WTC11 (cell line): ENCODE measurements at regions not wholly inside any gene's neighbourhood (a gene's known extent, or its start where the extent isn't known, plus 50 kb on each side); places are given as distances from the start of the nearest gene placed in this dataset.

Source experiments
- ATAC-seq: fragments of 200-7000 bp; cut with Tn5 transposase; 2 replicates; pipeline ENCODE4 v1.10.0; 2021; ENCODE audit warnings: mild to moderate bottlenecking, moderate library complexity
- CTCF ChIA-PET: fragments of 300-600 bp; sonication (Branson Sonifier 250); formaldehyde crosslinking; loops from one replicate; lab custom pipeline; 2021; ENCODE audit warnings: antibody characterized with exemption; lab: Charles Lee
- POLR2A ChIA-PET: fragments of 350-600 bp; sonication (Branson Sonifier 250); formaldehyde crosslinking; loops from one replicate; lab custom pipeline; 2021; ENCODE audit warnings: antibody characterized with exemption; lab: Charles Lee
- DNase-seq: peaks from one replicate; pipeline ENCODE4 v3.0.0; 2021; ENCODE audit warnings: low spot score
- H3K27ac Mint-ChIP-seq: 2 replicates; pipeline ENCODE4 v1.8.0; 2021; ENCODE audit warnings: mixed read lengths
- H3K27me3 Mint-ChIP-seq: 2 replicates; pipeline ENCODE4 v1.8.0; 2021; ENCODE audit warnings: low read depth, mild to moderate bottlenecking, moderate library complexity, mixed read lengths
- H3K36me3 Mint-ChIP-seq: 2 replicates; pipeline ENCODE4 v1.8.0; 2021; ENCODE audit warnings: mixed read lengths
- H3K4me1 Mint-ChIP-seq: 2 replicates; pipeline ENCODE4 v1.8.0; 2022; ENCODE audit warnings: mixed read lengths
- H3K4me3 Mint-ChIP-seq: 2 replicates; pipeline ENCODE4 v1.8.0; 2021; ENCODE audit warnings: mild to moderate bottlenecking, moderate library complexity, mixed read lengths
- H3K9me3 Mint-ChIP-seq: 2 replicates; pipeline ENCODE4 v1.8.0; 2021; ENCODE audit warnings: mixed read lengths
- AR ChIP-seq: fragments of 250-450 bp; sonication (Bioruptor Pico); IDR thresholded peaks from 2 replicates; pipeline ENCODE4 v1.9.0; 2021; ENCODE audit warnings: mild to moderate bottlenecking
- ARID4B ChIP-seq: sonication (generic); formaldehyde crosslinking; IDR thresholded peaks from 2 replicates; pipeline ENCODE4 v1.8.0; 2023; ENCODE audit warnings: missing genetic modification reagents, mild to moderate bottlenecking, borderline replicate concordance
- ATF1 ChIP-seq: sonication (generic); formaldehyde crosslinking; IDR thresholded peaks from 2 replicates; pipeline ENCODE4 v1.8.1; 2023; ENCODE audit warnings: mild to moderate bottlenecking, moderate library complexity, missing genetic modification reagents
- CREM ChIP-seq: sonication (generic); formaldehyde crosslinking; IDR thresholded peaks from 2 replicates; pipeline ENCODE4 v1.8.1; 2022; ENCODE audit warnings: mild to moderate bottlenecking, missing genetic modification reagents, moderate library complexity
- E2F4 ChIP-seq: sonication (generic); formaldehyde crosslinking; IDR thresholded peaks from 2 replicates; pipeline ENCODE4 v1.8.1; 2022; ENCODE audit warnings: low read depth, mild to moderate bottlenecking, moderate library complexity, missing genetic modification reagents, borderline replicate concordance
- ETV6 ChIP-seq: sonication (generic); formaldehyde crosslinking; IDR thresholded peaks from 2 replicates; pipeline ENCODE4 v1.8.1; 2022; ENCODE audit warnings: mild to moderate bottlenecking, missing genetic modification reagents
- FOXK1 ChIP-seq: sonication (generic); formaldehyde crosslinking; IDR thresholded peaks from 2 replicates; pipeline ENCODE4 v1.8.0; 2022; ENCODE audit warnings: mild to moderate bottlenecking, moderate library complexity, missing genetic modification reagents
- FOXP1 ChIP-seq: sonication (generic); formaldehyde crosslinking; IDR thresholded peaks from 2 replicates; pipeline ENCODE4 v1.8.0; 2022; ENCODE audit warnings: missing genetic modification reagents, mild to moderate bottlenecking, moderate library complexity, borderline replicate concordance
- GABPB1 ChIP-seq: sonication (generic); formaldehyde crosslinking; IDR thresholded peaks from 2 replicates; pipeline ENCODE4 v1.8.1; 2023; ENCODE audit warnings: mild to moderate bottlenecking, missing genetic modification reagents
- HMGA2 ChIP-seq: fragments of 250-450 bp; sonication (Bioruptor Pico); IDR thresholded peaks from 2 replicates; pipeline ENCODE4 v1.4.0; 2021; ENCODE audit warnings: mild to moderate bottlenecking, moderate library complexity
- IRF1 ChIP-seq: sonication (generic); formaldehyde crosslinking; IDR thresholded peaks from 2 replicates; pipeline ENCODE4 v1.8.0; 2023; ENCODE audit warnings: missing genetic modification reagents
- JUN ChIP-seq: sonication (generic); formaldehyde crosslinking; IDR thresholded peaks from 2 replicates; pipeline ENCODE4 v1.8.0; 2023; ENCODE audit warnings: mild to moderate bottlenecking, missing genetic modification reagents
- MYBL2 ChIP-seq: sonication (generic); formaldehyde crosslinking; IDR thresholded peaks from 2 replicates; pipeline ENCODE4 v1.8.1; 2023; ENCODE audit warnings: mild to moderate bottlenecking, moderate library complexity, missing genetic modification reagents
- NFATC4 ChIP-seq: fragments of 250-450 bp; sonication (Bioruptor Pico); IDR thresholded peaks from 2 replicates; pipeline ENCODE4 v1.9.0; 2021; ENCODE audit warnings: mild to moderate bottlenecking
- OVOL2 ChIP-seq: fragments of 250-450 bp; sonication (Bioruptor Pico); IDR thresholded peaks from 2 replicates; pipeline ENCODE4 v1.9.0; 2021; ENCODE audit warnings: mild to moderate bottlenecking, borderline replicate concordance
- PRRX2 ChIP-seq: fragments of 250-450 bp; sonication (Bioruptor Pico); IDR thresholded peaks from 2 replicates; pipeline ENCODE4 v1.8.0; 2021; ENCODE audit warnings: mild to moderate bottlenecking
- SP1 ChIP-seq: sonication (generic); formaldehyde crosslinking; conservative IDR thresholded peaks from 2 replicates; pipeline ENCODE4 v1.8.1; 2022; ENCODE audit warnings: missing genetic modification reagents
- STAT6 ChIP-seq: sonication (generic); formaldehyde crosslinking; conservative IDR thresholded peaks from 2 replicates; pipeline ENCODE4 v1.8.1; 2023; ENCODE audit warnings: mild to moderate bottlenecking, low read depth, missing genetic modification reagents, moderate library complexity
- ZNF232 ChIP-seq: sonication (generic); formaldehyde crosslinking; IDR thresholded peaks from 2 replicates; pipeline ENCODE4 v1.8.0; 2022; ENCODE audit warnings: mild to moderate bottlenecking, missing genetic modification reagents
- ZNF263 ChIP-seq: sonication (generic); formaldehyde crosslinking; IDR thresholded peaks from 2 replicates; pipeline ENCODE4 v1.8.1; 2022; ENCODE audit warnings: low read depth, mild to moderate bottlenecking, moderate library complexity, missing genetic modification reagents
- ZNF317 ChIP-seq: sonication (generic); formaldehyde crosslinking; IDR thresholded peaks from 2 replicates; pipeline ENCODE4 v1.8.1; 2023; ENCODE audit warnings: low read depth, mild to moderate bottlenecking, moderate library complexity, missing genetic modification reagents, borderline replicate concordance
- ZNF425 ChIP-seq: fragments of 250-450 bp; sonication (Bioruptor Pico); conservative IDR thresholded peaks from 2 replicates; pipeline ENCODE4 v1.9.0; 2021; ENCODE audit warnings: mild to moderate bottlenecking

GRCh38 chr5:133723651-133724366 lies 111.5 kb upstream of the FSTL4 start:
- Mint-ChIP-seq H3K36me3 (peaks cover 10% of the 10 kb centered on the region), H3K27ac (no peak overlapping the region), H3K27me3 (peaks cover 6% of the 10 kb centered on the region), H3K4me1 (no peaks in the 10 kb centered on the region), H3K9me3 (peaks cover 31% of the 10 kb centered on the region), H3K4me3 (no peak overlapping the region)
- no peak for DNase-seq
- ATAC-seq: no peak
- POLR2A ChIA-PET: no interaction called here
- CTCF ChIA-PET: interaction anchor here (0.8 kb wide), 1 partner anchor 31 kb away, joined by 3 read pairs; no protein-coding TSS in a partner anchor
- no peak for TF ChIP-seq SP1 (CRISPR knock-in tag)
- no peak for TF ChIP-seq ZNF317
- no peak for TF ChIP-seq GABPB1 (CRISPR knock-in tag)
- no peak for TF ChIP-seq IRF1
- TF ChIP-seq PRRX2 (CRISPR knock-in tag): no peak
- no peak for TF ChIP-seq ATF1
- no peak for TF ChIP-seq ETV6 (CRISPR knock-in tag)
- no peak for TF ChIP-seq ARID4B (CRISPR knock-in tag)
- TF ChIP-seq FOXP1 (CRISPR knock-in tag): no peak
- no peak for TF ChIP-seq AR
- no peak for TF ChIP-seq ZNF263 (CRISPR knock-in tag)
- TF ChIP-seq HMGA2 (CRISPR knock-in tag): no peak
- no peak for TF ChIP-seq FOXK1 (CRISPR knock-in tag)
- no peak for TF ChIP-seq JUN (CRISPR knock-in tag)
- TF ChIP-seq NFATC4: no peak
- no peak for TF ChIP-seq OVOL2
- TF ChIP-seq, all 79 proteins: peak for 0

- CTCF ChIA-PET: interaction anchor here (0.8 kb wide), 1 partner anchor 31 kb away, joined by 3 read pairs; no protein-coding TSS in a partner anchor
- no peak for TF ChIP-seq STAT6
- TF ChIP-seq ZNF232: no peak
- TF ChIP-seq ZNF263 (CRISPR knock-in tag): no peak
- TF ChIP-seq CREM (CRISPR knock-in tag): no peak
- no peak for TF ChIP-seq ZNF425 (CRISPR knock-in tag)
- TF ChIP-seq MYBL2: no peak
- no peak for TF ChIP-seq E2F4 (CRISPR knock-in tag)
Observed at GRCh38 chr5:133723126-133723525, 110.8 kb upstream of the FSTL4 start.

More at GRCh38 chr5:133723126-133723525, 110.8 kb upstream of the FSTL4 start:
- H3K36me3 Mint-ChIP-seq: peaks cover 10% of the 10 kb centered on the region
- POLR2A ChIA-PET: no interaction called here
- H3K9me3 Mint-ChIP-seq: peaks cover 31% of the 10 kb centered on the region
- ATAC-seq (no peak), DNase-seq (no peak)
- H3K27ac Mint-ChIP-seq: no peak overlapping the region
- no peaks in the 10 kb centered on the region for H3K4me1 Mint-ChIP-seq
- H3K27me3 Mint-ChIP-seq: peaks cover 7% of the 10 kb centered on the region
- H3K4me3 Mint-ChIP-seq: no peak overlapping the region
